ENCODE measurements at regions not wholly inside any gene's neighbourhood (a gene's known extent, or its start where the extent isn't known, plus 50 kb on each side); places are given as distances from the start of the nearest gene placed in this dataset.

GRCh38 chr2:11007331-11008264 is 95.9 kb downstream of the KCNF1 start:
- Histone ChIP-seq H3F3A (ENCODE audit: insufficient read depth, low read depth) (peaks cover 7% of the 10 kb centered on the region), H3K27me3 (ENCODE audit: insufficient read depth, low read depth) (no peaks in the 10 kb centered on the region), H3K9me2 (ENCODE audit: insufficient read depth) (no peaks in the 10 kb centered on the region), H3K27ac (no peak overlapping the region), H3K36me3 (ENCODE audit: low read depth) (no peaks in the 10 kb centered on the region), H3K4me2 (no peak overlapping the region), H3K4me3 (no peak overlapping the region), H3K9me3 (ENCODE audit: insufficient read depth, low read depth) (no peaks in the 10 kb centered on the region), H2AFZ (no peak overlapping the region), H4K20me1 (ENCODE audit: insufficient read depth) (no peaks in the 10 kb centered on the region), H3K79me2 (ENCODE audit: low read depth) (no peaks in the 10 kb centered on the region), H3K4me1 (replicated peaks; ENCODE audit: insufficient read depth) (peaks cover 16% of the 10 kb centered on the region)
- no peak for TF ChIP-seq EZH2 (IDR thresholded peaks at IDR 0.05; ENCODE audit: low read depth)
- no peak for TF ChIP-seq CTCF (conservative IDR thresholded peaks at IDR 0.05)
- ChIA-PET POLR2A (ENCODE audit: unreplicated experiment) (no interaction called here), CTCF (no interaction called here)
- BruUV-seq (replicated peaks), result no TSS peak
- intact Hi-C loops (cut with micrococcal nuclease; ENCODE audit: unreplicated experiment), result no loop called here
- no peak for DNase-seq

- H3K4me3 ChIP-seq, result no peak overlapping the region
- no peak overlapping the region for H2AFZ ChIP-seq
- CTCF ChIA-PET, result no interaction called here
- TF ChIP-seq CTCF (conservative IDR thresholded peaks at IDR 0.05), result no peak
- TF ChIP-seq EZH2 (IDR thresholded peaks at IDR 0.05; ENCODE audit: low read depth), result no peak
- DNase-seq, result no peak
- no peaks in the 10 kb centered on the region for H3K36me3 ChIP-seq (ENCODE audit: low read depth)
- no peaks in the 10 kb centered on the region for H4K20me1 ChIP-seq (ENCODE audit: insufficient read depth)
- BruUV-seq (replicated peaks), result no TSS peak
- H3K4me2 ChIP-seq, result no peak overlapping the region
- POLR2A ChIA-PET (ENCODE audit: unreplicated experiment), result no interaction called here
- no peaks in the 10 kb centered on the region for H3K79me2 ChIP-seq (ENCODE audit: low read depth)
- H3K27me3 ChIP-seq (ENCODE audit: insufficient read depth, low read depth), result no peaks in the 10 kb centered on the region
- no peaks in the 10 kb centered on the region for H3K9me2 ChIP-seq (ENCODE audit: insufficient read depth)
- H3F3A ChIP-seq (ENCODE audit: insufficient read depth, low read depth), result peaks cover 7% of the 10 kb centered on the region
- intact Hi-C loops (cut with micrococcal nuclease; ENCODE audit: unreplicated experiment), result no loop called here
- H3K4me1 ChIP-seq (replicated peaks; ENCODE audit: insufficient read depth), result peaks cover 12% of the 10 kb centered on the region
- no peaks in the 10 kb centered on the region for H3K9me3 ChIP-seq (ENCODE audit: insufficient read depth, low read depth)
- H3K27ac ChIP-seq, result no peak overlapping the region
Observed at GRCh38 chr2:11008773-11009172, 97.0 kb downstream of the KCNF1 start.

GRCh38 chr2:11009176-11009575 is 97.4 kb downstream of the KCNF1 start:
- Histone ChIP-seq H3K4me2 (no peak overlapping the region), H3K4me1 (replicated peaks; ENCODE audit: insufficient read depth) (peaks cover 9% of the 10 kb centered on the region; the same call in 1 of the 2 replicates), H3K79me2 (ENCODE audit: low read depth) (no peaks in the 10 kb centered on the region), H3K27ac (no peak overlapping the region), H3K4me3 (no peak overlapping the region), H3K9me3 (ENCODE audit: insufficient read depth, low read depth) (no peaks in the 10 kb centered on the region), H3K9me2 (ENCODE audit: insufficient read depth) (no peaks in the 10 kb centered on the region), H3K27me3 (ENCODE audit: insufficient read depth, low read depth) (no peaks in the 10 kb centered on the region), H2AFZ (no peak overlapping the region), H3K36me3 (ENCODE audit: low read depth) (no peaks in the 10 kb centered on the region), H3F3A (ENCODE audit: insufficient read depth, low read depth) (peaks cover 7% of the 10 kb centered on the region), H4K20me1 (ENCODE audit: insufficient read depth) (no peaks in the 10 kb centered on the region)
- POLR2A ChIA-PET (ENCODE audit: unreplicated experiment), result no interaction called here
- TF ChIP-seq EZH2 (IDR thresholded peaks at IDR 0.05; ENCODE audit: low read depth) (no peak), CTCF (conservative IDR thresholded peaks at IDR 0.05) (no peak)
- intact Hi-C loops (cut with micrococcal nuclease; ENCODE audit: unreplicated experiment), result no loop called here
- CTCF ChIA-PET, result no interaction called here
- no peak for DNase-seq
- BruUV-seq (replicated peaks), result no TSS peak
